ENCODE measurements at regions not wholly inside any gene's neighbourhood (a gene's known extent, or its start where the extent isn't known, plus 50 kb on each side); places are given as distances from the start of the nearest gene placed in this dataset.

DNA sequence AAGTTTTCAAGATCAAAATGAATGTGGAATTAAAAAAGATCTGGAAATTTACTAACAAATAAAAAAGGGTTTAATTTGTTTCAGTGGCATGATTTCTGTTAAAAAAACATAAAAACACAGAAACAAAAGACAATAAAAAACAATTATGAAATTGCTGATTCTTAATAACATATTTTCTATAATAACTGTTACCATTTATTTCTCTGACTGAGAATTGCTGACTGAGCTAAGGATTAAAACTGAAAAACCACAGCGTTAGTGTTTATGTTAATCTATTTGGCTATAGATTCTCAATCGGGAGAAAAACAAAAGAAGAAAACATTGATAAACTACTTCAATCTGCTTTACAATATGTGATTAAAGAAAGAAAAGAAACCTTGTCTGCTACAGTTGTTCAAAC is 678.6 kb upstream of the ZEB2 start:
- Mint-ChIP-seq H3K27me3 (no peaks in the 10 kb centered on the region), H3K9me3 (no peaks in the 10 kb centered on the region), H3K4me1 (no peaks in the 10 kb centered on the region), H3K36me3 (ENCODE audit: low read depth) (no peaks in the 10 kb centered on the region), H3K4me3 (no peak overlapping the region), H3K27ac (no peak overlapping the region)
- intact Hi-C loops (cut with micrococcal nuclease): no loop called here
- ChIA-PET CTCF (no interaction called here), POLR2A (no interaction called here)
- DNase-seq: no peak
- ATAC-seq (ENCODE audit: low read depth): no peak
- TF ChIP-seq, protein P1, sequence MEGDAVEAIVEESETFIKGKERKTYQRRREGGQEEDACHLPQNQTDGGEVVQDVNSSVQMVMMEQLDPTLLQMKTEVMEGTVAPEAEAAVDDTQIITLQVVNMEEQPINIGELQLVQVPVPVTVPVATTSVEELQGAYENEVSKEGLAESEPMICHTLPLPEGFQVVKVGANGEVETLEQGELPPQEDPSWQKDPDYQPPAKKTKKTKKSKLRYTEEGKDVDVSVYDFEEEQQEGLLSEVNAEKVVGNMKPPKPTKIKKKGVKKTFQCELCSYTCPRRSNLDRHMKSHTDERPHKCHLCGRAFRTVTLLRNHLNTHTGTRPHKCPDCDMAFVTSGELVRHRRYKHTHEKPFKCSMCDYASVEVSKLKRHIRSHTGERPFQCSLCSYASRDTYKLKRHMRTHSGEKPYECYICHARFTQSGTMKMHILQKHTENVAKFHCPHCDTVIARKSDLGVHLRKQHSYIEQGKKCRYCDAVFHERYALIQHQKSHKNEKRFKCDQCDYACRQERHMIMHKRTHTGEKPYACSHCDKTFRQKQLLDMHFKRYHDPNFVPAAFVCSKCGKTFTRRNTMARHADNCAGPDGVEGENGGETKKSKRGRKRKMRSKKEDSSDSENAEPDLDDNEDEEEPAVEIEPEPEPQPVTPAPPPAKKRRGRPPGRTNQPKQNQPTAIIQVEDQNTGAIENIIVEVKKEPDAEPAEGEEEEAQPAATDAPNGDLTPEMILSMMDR (IDR thresholded peaks at IDR 0.05): no peak

DNA sequence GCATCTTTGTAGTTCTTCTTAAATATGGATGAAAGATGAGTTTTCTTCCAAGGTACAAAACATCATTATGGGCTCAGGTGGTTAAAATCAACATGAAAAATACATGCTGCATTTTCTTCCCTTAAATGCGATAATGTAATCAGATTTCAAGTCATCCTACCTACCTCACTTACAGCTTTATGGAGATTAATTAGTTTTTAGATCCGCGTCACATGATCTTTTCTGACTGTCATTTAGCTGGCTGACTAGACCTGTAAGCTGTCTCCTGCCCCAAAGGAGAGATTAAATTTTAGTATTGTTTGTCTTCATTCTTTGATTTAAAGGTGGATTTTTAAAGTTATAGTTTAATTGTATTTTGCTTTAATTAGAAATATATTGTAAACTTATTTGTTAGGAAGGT is 678.0 kb upstream of the ZEB2 start:
- Mint-ChIP-seq H3K4me3 (no peak overlapping the region), H3K27ac (no peak overlapping the region), H3K4me1 (no peaks in the 10 kb centered on the region), H3K27me3 (no peaks in the 10 kb centered on the region), H3K36me3 (ENCODE audit: low read depth) (no peaks in the 10 kb centered on the region), H3K9me3 (no peaks in the 10 kb centered on the region)
- TF ChIP-seq, protein P1 (IDR thresholded peaks at IDR 0.05): no peak
- DNase-seq (no peak), ATAC-seq (ENCODE audit: low read depth) (no peak)
- intact Hi-C loops (cut with micrococcal nuclease): no loop called here
- ChIA-PET POLR2A (no interaction called here), CTCF (no interaction called here)

DNA sequence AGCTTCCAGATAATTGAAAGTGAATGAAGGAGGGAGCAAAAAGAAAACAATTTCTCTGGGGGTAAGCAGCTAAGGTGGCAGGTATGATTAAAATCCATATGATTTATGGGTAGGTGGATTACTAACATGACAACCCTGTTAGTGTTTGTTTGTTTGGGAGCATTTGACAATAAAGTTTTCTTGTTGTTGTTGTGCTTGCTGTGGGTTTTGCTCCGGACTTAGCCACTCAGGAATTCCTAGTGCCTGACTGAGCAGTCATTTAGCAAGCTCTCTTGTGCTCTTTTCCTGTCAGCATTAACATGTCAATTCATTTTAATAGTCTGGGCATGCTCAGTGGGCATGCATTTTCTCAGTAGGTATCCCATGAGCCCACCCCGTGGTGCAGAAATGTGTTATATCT is 674.8 kb upstream of the ZEB2 start:
- TF ChIP-seq, protein P1 (IDR thresholded peaks at IDR 0.05): no peak
- ATAC-seq (ENCODE audit: low read depth) (no peak), DNase-seq (no peak)
- Mint-ChIP-seq H3K9me3 (no peaks in the 10 kb centered on the region), H3K4me3 (no peak overlapping the region), H3K27ac (no peak overlapping the region), H3K4me1 (peaks cover 7% of the 10 kb centered on the region), H3K27me3 (no peaks in the 10 kb centered on the region), H3K36me3 (ENCODE audit: low read depth) (no peaks in the 10 kb centered on the region)
- ChIA-PET CTCF (no interaction called here), POLR2A (no interaction called here)
- intact Hi-C loops (cut with micrococcal nuclease): no loop called here

DNA sequence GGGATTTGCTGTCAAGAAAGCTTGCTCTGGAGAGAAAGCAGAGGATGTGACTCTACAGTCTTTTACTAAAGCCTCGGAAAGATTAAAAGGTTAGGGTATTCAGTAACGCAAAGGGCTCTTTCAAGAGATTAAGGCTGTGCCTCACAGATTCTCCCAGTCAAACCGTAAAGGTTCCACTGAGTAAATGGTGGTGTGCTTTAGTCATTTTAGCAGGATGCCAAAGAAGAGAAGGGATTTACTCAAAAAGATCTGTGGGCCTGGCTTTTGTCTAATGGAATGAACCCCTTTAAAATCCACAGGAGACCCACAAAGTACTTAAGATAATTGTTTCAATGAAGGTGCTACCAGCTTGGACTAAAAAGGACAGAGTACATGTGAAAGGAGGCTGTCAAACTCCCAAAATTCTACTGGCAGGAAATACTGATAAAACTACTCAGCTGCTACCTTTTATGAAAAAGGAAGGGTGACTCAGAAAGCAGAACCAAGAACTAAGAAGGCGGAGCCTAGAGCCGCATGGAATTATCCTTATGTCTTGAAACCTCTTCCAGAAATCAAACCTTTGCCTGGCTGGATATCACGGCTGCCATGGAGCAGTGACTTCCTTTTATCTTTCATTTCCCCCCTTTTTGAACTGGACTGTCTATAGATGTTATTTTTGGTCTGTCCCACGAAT is 670.2 kb upstream of the ZEB2 start:
- no peaks in the 10 kb centered on the region for H3K27me3 Mint-ChIP-seq
- TF ChIP-seq, protein P1 (IDR thresholded peaks at IDR 0.05): no peak
- H3K36me3 Mint-ChIP-seq (ENCODE audit: low read depth): no peaks in the 10 kb centered on the region
- no peaks in the 10 kb centered on the region for H3K9me3 Mint-ChIP-seq
- CTCF ChIA-PET: no interaction called here
- intact Hi-C loops (cut with micrococcal nuclease): no loop called here
- ATAC-seq (ENCODE audit: low read depth) (no peak), DNase-seq (no peak)
- no peak overlapping the region for H3K27ac Mint-ChIP-seq
- POLR2A ChIA-PET: interaction anchor here (0.7 kb wide), 1 partner anchor 674 kb away, joined by 3 read pairs; no protein-coding TSS in a partner anchor
- peaks cover 24% of the 10 kb centered on the region for H3K4me1 Mint-ChIP-seq
- H3K4me3 Mint-ChIP-seq: no peak overlapping the region

DNA sequence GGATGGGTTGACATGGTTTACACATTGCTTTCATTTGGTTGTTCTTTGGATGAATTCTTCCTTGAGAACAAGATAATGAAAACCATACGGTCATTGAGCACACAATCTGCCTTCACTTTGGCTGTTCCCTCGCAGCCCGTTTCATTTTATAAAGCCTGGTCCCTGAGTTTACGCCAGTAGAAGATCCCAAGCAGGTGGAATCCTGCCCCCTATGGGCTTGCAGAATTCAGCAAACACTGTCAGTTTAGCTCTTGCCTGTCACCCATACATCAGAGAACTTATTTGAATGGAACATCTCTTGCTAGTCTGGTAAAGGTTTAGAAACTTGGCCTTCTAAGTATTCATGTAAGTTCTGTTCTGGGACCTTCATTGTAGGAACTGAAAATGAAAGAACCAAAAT is 666.4 kb upstream of the ZEB2 start:
- Mint-ChIP-seq H3K4me3 (peak overlapping the region; percentile 17), H3K9me3 (no peaks in the 10 kb centered on the region), H3K27ac (peak overlapping the region; percentile 24), H3K36me3 (ENCODE audit: low read depth) (no peaks in the 10 kb centered on the region), H3K27me3 (no peaks in the 10 kb centered on the region), H3K4me1 (peaks cover 31% of the 10 kb centered on the region)
- ATAC-seq (ENCODE audit: low read depth): peak; percentile 47
- POLR2A ChIA-PET: no interaction called here
- TF ChIP-seq, protein P1 (IDR thresholded peaks at IDR 0.05): no peak
- intact Hi-C loops (cut with micrococcal nuclease): loop anchor here (1.0 to 10.0 kb wide), 2 partner anchors 8 to 568 kb away; no protein-coding TSS in a partner anchor
- CTCF ChIA-PET: no interaction called here
- DNase-seq: no peak
